Stimulated activated CD8-positive, alpha-beta memory T cell treated with anti-CD3 and anti-CD28 coated beads, Interleukin-15, amount 100 ng/mL, for 24 hours (primary cell): ENCODE measurements at regions not wholly inside any gene's neighbourhood (a gene's known extent, or its start where the extent isn't known, plus 50 kb on each side); places are given as distances from the start of the nearest gene placed in this dataset.

Source experiments
- DNase-seq: peaks from one replicate; pipeline ENCODE4 v3.0.0-alpha.2; 2020; ENCODE audit warnings: low read depth

- DNase-seq: no peak
Measured at GRCh38 chr19:30171138-30171635, 201.0 kb upstream of the ZNF536 start.

- DNase-seq: no peak
Measured at GRCh38 chr19:30171795-30172612, 200.2 kb upstream of the ZNF536 start.

- DNase-seq: no peak
Measured at GRCh38 chr19:30172613-30173242, 199.5 kb upstream of the ZNF536 start.

GRCh38 chr19:30173593-30174356 is 198.4 kb upstream of the ZNF536 start:
- DNase-seq: no peak

GRCh38 chr19:30174357-30174645 is 197.9 kb upstream of the ZNF536 start:
- no peak for DNase-seq

GRCh38 chr19:30174791-30175190 is 197.4 kb upstream of the ZNF536 start:
- no peak for DNase-seq

- DNase-seq: no peak
Measured at GRCh38 chr19:30175987-30176386, 196.2 kb upstream of the ZNF536 start.

GRCh38 chr19:30178721-30179402 is 193.3 kb upstream of the ZNF536 start:
- no peak for DNase-seq

GRCh38 chr19:30180691-30181090 is 191.5 kb upstream of the ZNF536 start:
- DNase-seq: no peak

- no peak for DNase-seq
Measured at GRCh38 chr19:30183807-30184490, 188.2 kb upstream of the ZNF536 start.

GRCh38 chr19:30202060-30202600 is 170.1 kb upstream of the ZNF536 start:
- DNase-seq: no peak

- DNase-seq: no peak
Measured at GRCh38 chr19:30204721-30205120, 167.5 kb upstream of the ZNF536 start.

- no peak for DNase-seq
Measured at GRCh38 chr19:30206187-30206586, 166.0 kb upstream of the ZNF536 start.

- DNase-seq: no peak
Measured at GRCh38 chr19:30207357-30207756, 164.8 kb upstream of the ZNF536 start.

GRCh38 chr19:30208436-30209060 is 163.6 kb upstream of the ZNF536 start:
- DNase-seq: no peak

- no peak for DNase-seq
Measured at GRCh38 chr19:30209617-30210600, 162.3 kb upstream of the ZNF536 start.

- no peak for DNase-seq
Measured at GRCh38 chr19:30212574-30212973, 159.6 kb upstream of the ZNF536 start.

- no peak for DNase-seq
Measured at GRCh38 chr19:30214651-30215051, 157.5 kb upstream of the ZNF536 start.

GRCh38 chr19:30215248-30215647 is 156.9 kb upstream of the ZNF536 start:
- DNase-seq: no peak

GRCh38 chr19:30216453-30216852 is 155.7 kb upstream of the ZNF536 start:
- no peak for DNase-seq
